IMR-90 (cell line): ENCODE measurements at regions not wholly inside any gene's neighbourhood (a gene's known extent, or its start where the extent isn't known, plus 50 kb on each side); places are given as distances from the start of the nearest gene placed in this dataset.

Experiments used
- ATAC-seq: fragments of 200-7000 bp; cut with Tn5 transposase; 2 replicates; pipeline ENCODE4 v1.9.1; 2020; ENCODE audit warnings: low read depth, mild to moderate bottlenecking, moderate library complexity
- BruUV-seq: library from RNA; stranded (reverse); fragments of 400-500 nt; replicated peaks from 2 replicates; lab custom pipeline; 2021; lab: Mats Ljungman, UMichigan
- CTCF ChIA-PET: fragments of 300-600 bp; formaldehyde crosslinking; extraction: SDS; loops from one replicate; lab custom pipeline; 2021; ENCODE audit warnings: antibody characterized with exemption; lab: Yijun Ruan, JAX
- POLR2A ChIA-PET: fragments of 300-600 bp; sonication (Branson Sonifier 250); formaldehyde crosslinking; loops from one replicate; lab custom pipeline; 2022; ENCODE audit warnings: antibody characterized with exemption; ENCODE audit not compliant: unreplicated experiment; lab: Charles Lee
- DNase-seq: peaks from one replicate; pipeline ENCODE4 v3.0.0; 2013
- H2AFZ ChIP-seq: replicated peaks from 2 replicates; pipeline ENCODE3; 2013; ENCODE audit warnings: low read length, mild to moderate bottlenecking; ENCODE audit not compliant: poor library complexity
- H2AK5ac ChIP-seq: 2 replicates; pipeline ENCODE4 v1.6.1; 2013; ENCODE audit warnings: low read depth, low read length, inconsistent platforms
- H2AK9ac ChIP-seq: replicated peaks from 2 replicates; pipeline ENCODE3; 2013; ENCODE audit warnings: mild to moderate bottlenecking, low read depth, low read length, moderate library complexity; ENCODE audit not compliant: poor library complexity
- H2BK120ac ChIP-seq: 2 replicates; pipeline ENCODE4 v1.6.1; 2013; ENCODE audit warnings: low read depth, low read length, inconsistent platforms
- H2BK15ac ChIP-seq: 3 replicates; pipeline ENCODE4 v1.6.1; 2013; ENCODE audit warnings: low read depth, low read length, inconsistent platforms
- H2BK20ac ChIP-seq: 2 replicates; pipeline ENCODE4 v1.6.1; 2013; ENCODE audit warnings: low read depth, mild to moderate bottlenecking, inconsistent platforms, low read length, moderate library complexity
- H2BK5ac ChIP-seq: 2 replicates; pipeline ENCODE4 v1.6.1; 2013; ENCODE audit warnings: mild to moderate bottlenecking, low read depth, low read length, inconsistent platforms; ENCODE audit not compliant: poor library complexity, severe bottlenecking
- H3K14ac ChIP-seq: replicated peaks from 2 replicates; pipeline ENCODE4 v1.6.1; 2013; ENCODE audit warnings: low read depth, low read length, inconsistent platforms
- H3K18ac ChIP-seq: 2 replicates; pipeline ENCODE4 v1.6.1; 2013; ENCODE audit warnings: low read depth, low read length, control low read depth
- H3K23ac ChIP-seq: 2 replicates; pipeline ENCODE4 v1.6.1; 2013; ENCODE audit warnings: low read depth, low read length, inconsistent platforms
- H3K27ac ChIP-seq: 2 replicates; pipeline ENCODE4 v1.5.1; 2013; ENCODE audit warnings: mild to moderate bottlenecking, control low read depth, low read length; ENCODE audit not compliant: insufficient read depth
- H3K27me3 ChIP-seq: 2 replicates; pipeline ENCODE4 v1.6.1; 2013; ENCODE audit warnings: low read length; ENCODE audit not compliant: control insufficient read depth, insufficient read depth
- H3K36me3 ChIP-seq: 2 replicates; pipeline ENCODE4 v1.6.1; 2013; ENCODE audit warnings: low read length, mixed read lengths; ENCODE audit not compliant: control insufficient read depth, insufficient read depth
- H3K4ac ChIP-seq: 2 replicates; pipeline ENCODE4 v1.6.1; 2013; ENCODE audit warnings: low read depth, low read length, inconsistent platforms
- H3K4me1 ChIP-seq: 2 replicates; pipeline ENCODE4 v1.6.1; 2013; ENCODE audit warnings: low read length, mixed read lengths; ENCODE audit not compliant: control insufficient read depth, insufficient read depth
- H3K4me2 ChIP-seq: 2 replicates; pipeline ENCODE4 v1.6.1; 2013; ENCODE audit warnings: low read depth, mild to moderate bottlenecking, control low read depth, low read length, moderate library complexity
- H3K4me3 ChIP-seq: 2 replicates; pipeline ENCODE4 v1.5.1; 2013; ENCODE audit warnings: low read depth, mild to moderate bottlenecking, control low read depth, low read length, moderate library complexity; ENCODE audit not compliant: insufficient read depth
- H3K56ac ChIP-seq: 2 replicates; pipeline ENCODE4 v1.6.1; 2013; ENCODE audit warnings: low read length, inconsistent platforms; ENCODE audit not compliant: insufficient read depth; ENCODE audit errors: extremely low read depth
- H3K79me1 ChIP-seq, 2 experiments: 2 replicates each; pipeline ENCODE4 v1.6.1; 2013; ENCODE audit warnings: low read length in 2 of 2, inconsistent platforms in 1 of 2, low read depth in 1 of 2
- H3K9ac ChIP-seq: 2 replicates; pipeline ENCODE4 v1.6.1; 2013; ENCODE audit warnings: low read depth, low read length, control low read depth
- H3K9me1 ChIP-seq: 2 replicates; pipeline ENCODE4 v1.6.1; 2013; ENCODE audit warnings: low read length, inconsistent platforms; ENCODE audit not compliant: insufficient read depth
- H3K9me3 ChIP-seq: 2 replicates; pipeline ENCODE4 v1.6.1; 2013; ENCODE audit warnings: low read length; ENCODE audit not compliant: control insufficient read depth, insufficient read depth
- H4K20me1 ChIP-seq: 2 replicates; pipeline ENCODE4 v1.6.1; 2013; ENCODE audit warnings: low read length, inconsistent platforms; ENCODE audit not compliant: insufficient read depth
- H4K5ac ChIP-seq: 2 replicates; pipeline ENCODE4 v1.6.1; 2013; ENCODE audit warnings: mild to moderate bottlenecking, low read depth, low read length, control low read depth
- H4K8ac ChIP-seq, 2 experiments: 2 replicates each; pipeline ENCODE4 v1.6.1; 2013; ENCODE audit warnings: low read depth in 2 of 2, low read length in 2 of 2, control low read depth in 1 of 2, inconsistent platforms in 1 of 2
- H4K91ac ChIP-seq: 2 replicates; pipeline ENCODE4 v1.6.1; 2013; ENCODE audit warnings: low read depth, low read length, inconsistent platforms; ENCODE audit not compliant: insufficient read depth
- CEBPB ChIP-seq: IDR thresholded peaks from 2 replicates; pipeline ENCODE4 v1.6.1; 2012; ENCODE audit warnings: low read depth, low read length, improper control_type of control experiment
- MAFK ChIP-seq: IDR thresholded peaks from 2 replicates; pipeline ENCODE4 v1.6.1; 2012; ENCODE audit warnings: low read depth, low read length, improper control_type of control experiment
- MAZ ChIP-seq: IDR thresholded peaks from 2 replicates; pipeline ENCODE4 v1.6.1; 2012; ENCODE audit warnings: low read depth, mild to moderate bottlenecking, low read length, improper control_type of control experiment, moderate library complexity, borderline replicate concordance
- SMC3 ChIP-seq: fragments of 150-350 bp; IDR thresholded peaks from 2 replicates; pipeline ENCODE4 v1.6.1; 2016; ENCODE audit warnings: low read depth, mild to moderate bottlenecking, antibody characterized with exemption, low read length, moderate library complexity
- WGBS, 2 experiments: methylation state at CpG; one replicate each; pipeline versions ENCODE4 v1.1.5 to v1.1.7; 2013; ENCODE audit warnings: missing lambda C conversion rate in 2 of 2; ENCODE audit not compliant: insufficient read length in 1 of 2; ENCODE audit errors: extremely low coverage in 2 of 2; 5-methylcytosine and 5-hydroxymethylcytosine counted together
- dilution Hi-C: fragments of 300-500 bp; cut with HindIII; formaldehyde crosslinking; loops from one replicate; pipeline ENCODE4 v1.14.3; 2018; ENCODE audit warnings: low sequenced_read_pairs; ENCODE audit not compliant: unreplicated experiment
- in situ Hi-C: fragments of 300-500 bp; cut with MboI; formaldehyde crosslinking; loops from 3 replicates; pipeline ENCODE4 v1.14.3; 2019; ENCODE audit warnings: low sequenced_read_pairs, inconsistent platforms, mixed read lengths
- intact Hi-C: fragments of 100-400 bp; cut with micrococcal nuclease; formaldehyde crosslinking; loops from 2 replicates; pipeline ENCODE4 v1.10.0; 2022
- TF ChIP-seq, protein P1 (sequence below): fragments of 150-350 bp; IDR thresholded peaks from 2 replicates; pipeline ENCODE4 v1.6.1; 2017; ENCODE audit warnings: mild to moderate bottlenecking, antibody characterized with exemption, low read length, low read depth

DNA sequence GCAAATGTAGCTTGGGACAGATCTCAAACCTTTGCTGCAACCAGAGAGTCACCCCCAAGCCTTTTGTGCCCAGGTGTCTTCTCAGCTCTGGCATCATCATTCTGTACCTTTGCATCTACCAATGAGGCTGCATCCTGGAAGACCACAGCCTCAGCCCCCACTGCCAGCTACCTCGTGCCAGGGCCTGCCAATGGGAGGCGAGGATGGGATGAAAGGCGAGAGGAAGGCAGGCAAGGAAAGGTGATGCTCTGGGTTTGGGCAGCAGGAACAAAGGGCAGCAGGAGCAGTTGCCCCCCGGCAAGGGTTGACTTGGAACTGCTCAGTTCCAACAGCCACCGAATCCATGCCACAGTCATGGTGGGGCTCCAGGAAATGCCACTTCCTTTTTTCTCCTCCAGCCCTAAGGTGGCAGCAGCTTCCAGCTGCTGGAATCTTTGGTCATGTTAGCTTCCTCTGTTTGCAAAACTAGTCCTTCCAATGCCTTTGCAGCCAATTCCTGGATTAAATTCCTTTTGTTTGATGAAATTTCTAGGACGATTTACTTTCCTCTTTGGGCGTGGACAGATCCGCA lies 651.6 kb downstream of the NPHP4 start:
- dilution Hi-C loops: no loop called here
- no peaks in the 10 kb centered on the region for H3K4me1 ChIP-seq
- WGBS, 2 experiments: 40% methylated on average over 3 of the region's 8 CpGs; no CpG with 5 or more reads in 1 of the 2 experiments
- BruUV-seq: no TSS peak
- no peak overlapping the region for H3K23ac ChIP-seq
- H2AK9ac ChIP-seq: no peak overlapping the region
- H3K14ac ChIP-seq: no peak overlapping the region
- in situ Hi-C loops: no loop called here
- no peak overlapping the region for H3K27ac ChIP-seq
- H3K36me3 ChIP-seq: no peaks in the 10 kb centered on the region
- H3K4me2 ChIP-seq: no peak overlapping the region
- ATAC-seq (no peak), DNase-seq (no peak)
- H3K27me3 ChIP-seq: no peaks in the 10 kb centered on the region
- H4K8ac ChIP-seq: no peak overlapping the region
- no peak overlapping the region for H3K18ac ChIP-seq
- no peak for TF ChIP-seq MAFK
- TF ChIP-seq MAZ: no peak
- TF ChIP-seq SMC3: no peak
- TF ChIP-seq, protein P1, sequence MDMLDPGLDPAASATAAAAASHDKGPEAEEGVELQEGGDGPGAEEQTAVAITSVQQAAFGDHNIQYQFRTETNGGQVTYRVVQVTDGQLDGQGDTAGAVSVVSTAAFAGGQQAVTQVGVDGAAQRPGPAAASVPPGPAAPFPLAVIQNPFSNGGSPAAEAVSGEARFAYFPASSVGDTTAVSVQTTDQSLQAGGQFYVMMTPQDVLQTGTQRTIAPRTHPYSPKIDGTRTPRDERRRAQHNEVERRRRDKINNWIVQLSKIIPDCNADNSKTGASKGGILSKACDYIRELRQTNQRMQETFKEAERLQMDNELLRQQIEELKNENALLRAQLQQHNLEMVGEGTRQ: no peak
- TF ChIP-seq CEBPB: no peak
- no peaks in the 10 kb centered on the region for H3K79me1 ChIP-seq
- H3K9me1 ChIP-seq: no peaks in the 10 kb centered on the region
- no peak overlapping the region for H2AFZ ChIP-seq
- peaks cover 46% of the 10 kb centered on the region for H3K9me3 ChIP-seq
- H3K56ac ChIP-seq: no peak overlapping the region
- no peak overlapping the region for H2BK20ac ChIP-seq
- H4K20me1 ChIP-seq: no peaks in the 10 kb centered on the region
- no peak overlapping the region for H2BK15ac ChIP-seq
- ChIA-PET CTCF (no interaction called here), POLR2A (no interaction called here)
- intact Hi-C loops: no loop called here
- H2AK5ac ChIP-seq: no peak overlapping the region
- H4K5ac ChIP-seq: no peak overlapping the region
- no peak overlapping the region for H2BK120ac ChIP-seq
- H3K9ac ChIP-seq: no peak overlapping the region
- H2BK5ac ChIP-seq: no peak overlapping the region
- no peak overlapping the region for H3K4me3 ChIP-seq
- H3K4ac ChIP-seq: no peak overlapping the region
- no peak overlapping the region for H4K91ac ChIP-seq
